PFSK-1 (cell line): ENCODE measurements at regions not wholly inside any gene's neighbourhood (a gene's known extent, or its start where the extent isn't known, plus 50 kb on each side); places are given as distances from the start of the nearest gene placed in this dataset.

Source experiments
- POLR2AphosphoS5 ChIP-seq: IDR thresholded peaks from 2 replicates; pipeline ENCODE4 v1.6.1; 2012; ENCODE audit warnings: low read depth, mild to moderate bottlenecking, control low read depth, low read length, moderate library complexity
- SIN3A ChIP-seq: IDR thresholded peaks from 2 replicates; pipeline ENCODE4 v1.6.1; 2012; ENCODE audit warnings: mild to moderate bottlenecking, low read length, moderate library complexity, borderline replicate concordance; ENCODE audit not compliant: insufficient read depth
- TF ChIP-seq, protein P1 (sequence below), 2 experiments: IDR thresholded peaks; 2 replicates each; pipeline versions ENCODE4 v1.6.1 to v1.8.0; 2011 to 2012; ENCODE audit warnings: low read depth in 2 of 2, low read length in 2 of 2, control low read depth in 1 of 2, inconsistent platforms in 1 of 2, mild to moderate bottlenecking in 1 of 2, moderate library complexity in 1 of 2; ENCODE audit not compliant: insufficient read depth in 1 of 2

DNA sequence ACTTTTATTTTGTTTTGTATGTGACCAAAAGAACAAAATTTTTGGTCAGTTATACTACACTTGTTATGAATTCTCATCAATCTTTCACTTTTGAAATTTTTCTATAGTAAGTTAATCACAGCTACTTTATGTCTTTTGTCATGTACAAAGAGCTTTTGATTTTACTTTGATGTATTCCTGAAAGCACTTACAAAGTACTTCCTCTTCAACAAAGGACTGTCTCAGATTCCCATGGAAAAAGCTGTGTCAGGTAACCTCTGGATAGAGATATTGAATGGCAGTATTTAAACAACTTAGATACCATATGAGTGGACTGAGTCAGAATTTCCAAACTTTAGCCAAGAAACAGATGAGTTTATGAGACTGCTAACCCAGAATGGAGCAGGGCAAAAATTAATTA, 689.3 kb upstream of the ATXN8OS start:
- TF ChIP-seq SIN3A (no peak), POLR2AphosphoS5 (no peak)
- TF ChIP-seq, protein P1, sequence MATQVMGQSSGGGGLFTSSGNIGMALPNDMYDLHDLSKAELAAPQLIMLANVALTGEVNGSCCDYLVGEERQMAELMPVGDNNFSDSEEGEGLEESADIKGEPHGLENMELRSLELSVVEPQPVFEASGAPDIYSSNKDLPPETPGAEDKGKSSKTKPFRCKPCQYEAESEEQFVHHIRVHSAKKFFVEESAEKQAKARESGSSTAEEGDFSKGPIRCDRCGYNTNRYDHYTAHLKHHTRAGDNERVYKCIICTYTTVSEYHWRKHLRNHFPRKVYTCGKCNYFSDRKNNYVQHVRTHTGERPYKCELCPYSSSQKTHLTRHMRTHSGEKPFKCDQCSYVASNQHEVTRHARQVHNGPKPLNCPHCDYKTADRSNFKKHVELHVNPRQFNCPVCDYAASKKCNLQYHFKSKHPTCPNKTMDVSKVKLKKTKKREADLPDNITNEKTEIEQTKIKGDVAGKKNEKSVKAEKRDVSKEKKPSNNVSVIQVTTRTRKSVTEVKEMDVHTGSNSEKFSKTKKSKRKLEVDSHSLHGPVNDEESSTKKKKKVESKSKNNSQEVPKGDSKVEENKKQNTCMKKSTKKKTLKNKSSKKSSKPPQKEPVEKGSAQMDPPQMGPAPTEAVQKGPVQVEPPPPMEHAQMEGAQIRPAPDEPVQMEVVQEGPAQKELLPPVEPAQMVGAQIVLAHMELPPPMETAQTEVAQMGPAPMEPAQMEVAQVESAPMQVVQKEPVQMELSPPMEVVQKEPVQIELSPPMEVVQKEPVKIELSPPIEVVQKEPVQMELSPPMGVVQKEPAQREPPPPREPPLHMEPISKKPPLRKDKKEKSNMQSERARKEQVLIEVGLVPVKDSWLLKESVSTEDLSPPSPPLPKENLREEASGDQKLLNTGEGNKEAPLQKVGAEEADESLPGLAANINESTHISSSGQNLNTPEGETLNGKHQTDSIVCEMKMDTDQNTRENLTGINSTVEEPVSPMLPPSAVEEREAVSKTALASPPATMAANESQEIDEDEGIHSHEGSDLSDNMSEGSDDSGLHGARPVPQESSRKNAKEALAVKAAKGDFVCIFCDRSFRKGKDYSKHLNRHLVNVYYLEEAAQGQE (IDR thresholded peaks at IDR 0.05; ENCODE audit: insufficient read depth in 1 of 2, low read depth in 2 of 2, low read length in 2 of 2) = no peak
